ENCODE measurements at regions not wholly inside any gene's neighbourhood (a gene's known extent, or its start where the extent isn't known, plus 50 kb on each side); places are given as distances from the start of the nearest gene placed in this dataset.

- TF ChIP-seq CTCF (IDR thresholded peaks at IDR 0.05; ENCODE audit: low read length) (no peak), EZH2 (optimal IDR thresholded peaks at IDR 0.05; ENCODE audit: low read depth, low read length) (no peak), EZH2phosphoT487 (IDR thresholded peaks at IDR 0.05; ENCODE audit: low read length) (no peak)
Observed at GRCh38 chr9:81031422-81032029, 657.8 kb downstream of the TLE1 start.
